Motor neuron (in vitro differentiated cells): ENCODE measurements at regions not wholly inside any gene's neighbourhood (a gene's known extent, or its start where the extent isn't known, plus 50 kb on each side); places are given as distances from the start of the nearest gene placed in this dataset.

Experiments used
- ATAC-seq, 8 experiments: fragments of 200-7000 bp; cut with Tn5 transposase; replicated peaks in 6 of 8; 2 replicates each; pipeline ENCODE4 v1.8.0; 2021; ENCODE audit warnings: mild to moderate bottlenecking in 8 of 8, moderate library complexity in 8 of 8
- H3K27ac ChIP-seq, 2 donors: fragments of 250-450 bp; sonication (Bioruptor Pico); 2 replicates each; pipeline ENCODE4 v1.9.0; 2021; ENCODE audit warnings: antibody characterized with exemption in 2 of 2, mild to moderate bottlenecking in 2 of 2, moderate library complexity in 1 of 2
- H3K4me1 ChIP-seq, 2 donors: fragments of 250-450 bp; sonication (Bioruptor Pico); replicated peaks in 1 of 2; 2 replicates each; pipeline ENCODE4 v1.6.1; 2021; ENCODE audit warnings: antibody characterized with exemption in 2 of 2, mild to moderate bottlenecking in 2 of 2, moderate library complexity in 1 of 2
- H3K4me3 ChIP-seq, 5 donors: fragments of 250-450 bp; sonication (Bioruptor Pico); 2 replicates each; pipeline ENCODE4 v1.9.0; 2021; ENCODE audit warnings: antibody characterized with exemption in 5 of 5, mild to moderate bottlenecking in 5 of 5, moderate library complexity in 4 of 5
- WGBS, 10 experiments: fragments of 450-650 bp; shearing (Covaris generic); methylation state at CpG; one replicate each; pipeline ENCODE4 v1.0.0; 2022; 5-methylcytosine and 5-hydroxymethylcytosine counted together
- in situ Hi-C, 9 experiments: fragments of 400-800 bp; cut with MboI; loops; one replicate each; pipeline ENCODE4 v1.15.0; 2021; ENCODE audit warnings: low sequenced_read_pairs in 9 of 9, low pct_unique_long_range_greater_than_20kb in 2 of 9; ENCODE audit not compliant: unreplicated experiment in 9 of 9

DNA sequence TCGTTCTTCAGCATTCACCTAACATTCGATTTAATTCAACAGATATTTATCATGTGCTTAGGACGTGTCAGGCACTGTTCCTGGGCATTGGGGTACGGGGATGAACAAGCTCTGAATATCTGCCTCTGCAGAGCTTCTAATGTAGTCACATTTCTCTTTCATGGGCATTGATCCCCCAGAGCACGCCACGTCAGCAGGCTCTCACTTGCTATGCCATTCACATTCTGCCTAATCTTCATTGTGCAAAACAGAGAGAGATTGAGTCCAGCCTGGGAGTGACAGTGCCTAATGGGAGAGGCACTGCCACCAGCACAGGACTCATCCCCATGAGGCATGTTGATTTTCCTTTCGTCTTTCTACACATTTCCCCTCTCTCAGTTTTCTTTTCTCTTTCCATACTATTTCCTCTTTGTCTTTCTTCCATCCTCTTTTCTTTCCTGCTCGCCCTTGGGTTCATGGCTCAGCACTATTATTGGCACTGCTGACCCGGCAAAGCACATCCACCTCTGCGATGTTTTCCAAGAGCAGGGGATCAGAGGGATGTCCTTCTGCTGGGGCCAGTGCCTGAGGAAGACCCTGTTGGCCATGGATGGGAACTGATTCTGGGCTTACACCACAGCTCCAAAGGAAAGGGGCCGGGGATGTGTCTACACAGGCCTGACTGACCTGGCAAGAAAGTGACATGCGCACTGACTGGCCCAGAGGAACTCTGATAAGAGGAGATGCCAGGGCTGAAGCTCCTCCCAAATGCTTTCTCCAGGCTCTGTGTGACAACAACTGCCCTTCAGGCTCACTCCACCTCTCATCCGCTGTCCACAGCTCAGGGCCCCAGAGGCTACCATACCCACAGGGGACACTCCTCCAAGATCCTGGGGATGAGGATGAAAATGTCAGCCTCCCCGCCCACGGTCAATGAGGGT is 195.9 kb downstream of the TOMM20 start:
- peaks cover 24 to 28% of the 10 kb centered on the region in 2 donors for H3K4me1 ChIP-seq
- 64 to 100% (median 90%) methylated on average over 2 to 14 of the region's 15 CpGs for WGBS, 10 experiments
- ATAC-seq, result peak; percentile 19 to 91 (median 58)
- no peak overlapping the region for H3K4me3 ChIP-seq
- no peak overlapping the region for H3K27ac ChIP-seq
- in situ Hi-C loops, result no loop called here

GRCh38 chr1:234932106-234932505 is 196.5 kb downstream of the TOMM20 start:
- WGBS, 10 experiments, result 60 to 100% (median 68%) methylated on average over 1 to 10 of the region's 12 CpGs; no CpG with 5 or more reads in 4 of the 10 experiments
- H3K4me3 ChIP-seq, result no peak overlapping the region
- peaks cover 31 to 35% of the 10 kb centered on the region in 2 donors for H3K4me1 ChIP-seq
- peak in 3 of 8 experiments; percentile 16 to 38 (median 38) for ATAC-seq
- in situ Hi-C loops, result no loop called here
- no peak overlapping the region for H3K27ac ChIP-seq

- Histone ChIP-seq H3K4me1 (peaks cover 37 to 41% of the 10 kb centered on the region in 2 donors), H3K27ac (no peak overlapping the region), H3K4me3 (no peak overlapping the region)
- in situ Hi-C loops, result no loop called here
- 33 to 100% (median 83%) methylated on average over 1 to 3 of the region's 4 CpGs; no CpG with 5 or more reads in 3 of the 10 experiments for WGBS, 10 experiments
- no peak for ATAC-seq
These were observed 197.1 kb downstream of the TOMM20 start for GRCh38 chr1:234931404-234931973.

DNA sequence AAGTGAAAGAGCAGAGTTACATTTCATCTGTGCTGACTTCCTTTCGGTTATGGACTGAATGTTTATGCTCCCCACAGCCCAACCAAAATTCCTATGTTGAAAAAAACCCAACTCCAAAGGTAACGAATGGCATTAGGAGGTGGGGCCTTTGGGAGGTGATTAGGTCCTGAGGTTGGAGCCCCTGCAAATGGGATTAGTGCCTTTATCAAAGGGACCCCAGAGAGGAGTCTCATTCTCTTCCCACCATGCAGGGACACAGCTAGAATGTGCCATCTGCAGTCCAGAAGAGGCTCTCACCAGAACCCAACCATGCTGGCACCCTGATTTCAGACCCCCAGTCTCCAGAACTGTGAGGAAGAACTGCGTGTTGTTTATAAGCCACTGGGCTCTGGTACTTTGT is 199.3 kb downstream of the TOMM20 start:
- Histone ChIP-seq H3K27ac (no peak overlapping the region), H3K4me1 (peaks cover 47 to 51% of the 10 kb centered on the region in 2 donors), H3K4me3 (no peak overlapping the region)
- no peak for ATAC-seq
- 50 to 100% (median 93%) methylated on average over 1 to 3 of the region's 3 CpGs; no CpG with 5 or more reads in 3 of the 10 experiments for WGBS, 10 experiments
- in situ Hi-C loops, result no loop called here

GRCh38 chr1:234928642-234929041 is 200.0 kb downstream of the TOMM20 start:
- ATAC-seq, result no peak
- in situ Hi-C loops, result no loop called here
- WGBS, 10 experiments, result 29 to 100% (median 83%) methylated on average over 1 to 5 of the region's 5 CpGs; no CpG with 5 or more reads in 3 of the 10 experiments
- peaks cover 47 to 51% of the 10 kb centered on the region in 2 donors for H3K4me1 ChIP-seq
- H3K27ac ChIP-seq, result no peak overlapping the region
- H3K4me3 ChIP-seq, result no peak overlapping the region

GRCh38 chr1:234927971-234928640 is 200.5 kb downstream of the TOMM20 start:
- 38 to 100% (median 72%) methylated on average over 1 to 9 of the region's 10 CpGs for WGBS, 10 experiments
- Histone ChIP-seq H3K4me1 (peaks cover 45 to 46% of the 10 kb centered on the region in 2 donors), H3K27ac (no peak overlapping the region), H3K4me3 (no peak overlapping the region)
- in situ Hi-C loops, result no loop called here
- no peak for ATAC-seq

GRCh38 chr1:234927312-234927970 is 201.2 kb downstream of the TOMM20 start:
- in situ Hi-C loops, result no loop called here
- H3K4me1 ChIP-seq, result peaks cover 39 to 40% of the 10 kb centered on the region in 2 donors
- WGBS, 10 experiments, result 79 to 100% (median 94%) methylated on average over 1 to 9 of the region's 10 CpGs; no CpG with 5 or more reads in 5 of the 10 experiments
- no peak overlapping the region for H3K27ac ChIP-seq
- no peak overlapping the region for H3K4me3 ChIP-seq
- no peak for ATAC-seq

DNA sequence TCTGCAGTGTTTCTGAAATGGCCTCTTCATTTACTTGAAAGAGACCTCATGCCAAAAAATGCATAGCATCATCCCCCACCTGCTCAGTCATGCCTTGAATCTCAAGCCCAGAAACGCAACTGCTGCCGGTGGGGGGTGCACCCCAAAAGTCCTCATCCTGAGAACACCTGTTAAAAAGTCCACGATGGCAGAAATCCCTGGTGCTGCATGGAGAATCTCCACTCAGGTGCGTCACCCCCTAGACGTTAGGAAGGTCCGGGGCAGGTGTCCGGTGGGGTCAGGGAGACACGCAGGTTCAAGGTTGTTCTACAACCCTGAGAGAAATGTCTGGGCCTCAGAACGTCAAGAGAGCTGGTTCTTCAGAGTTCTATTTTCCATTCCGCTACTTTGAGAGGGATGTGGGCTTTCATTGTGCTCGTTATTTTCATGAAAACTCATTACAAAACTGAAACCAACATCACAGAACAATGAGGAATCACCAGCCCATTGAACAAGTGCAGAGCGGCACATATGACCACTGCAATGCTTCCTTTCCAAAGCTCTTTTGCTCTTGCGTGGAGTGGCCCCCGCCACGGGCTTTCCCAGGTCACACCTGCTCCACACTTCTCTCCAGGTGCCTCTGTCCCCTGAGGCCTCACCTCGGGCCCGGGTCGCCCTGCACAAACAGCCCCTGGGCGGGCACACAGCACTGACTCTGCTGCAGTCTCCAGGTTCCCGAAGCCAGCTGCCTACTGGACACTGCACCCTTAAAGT is 201.9 kb downstream of the TOMM20 start:
- peak overlapping the region in 1 of 2 donors; percentile 38 for H3K27ac ChIP-seq
- H3K4me1 ChIP-seq, result peaks cover 34 to 36% of the 10 kb centered on the region in 2 donors
- no peak overlapping the region for H3K4me3 ChIP-seq
- 33 to 88% (median 73%) methylated on average over 2 to 17 of the region's 20 CpGs; no CpG with 5 or more reads in 1 of the 10 experiments for WGBS, 10 experiments
- ATAC-seq, result no peak
- in situ Hi-C loops, result no loop called here

DNA sequence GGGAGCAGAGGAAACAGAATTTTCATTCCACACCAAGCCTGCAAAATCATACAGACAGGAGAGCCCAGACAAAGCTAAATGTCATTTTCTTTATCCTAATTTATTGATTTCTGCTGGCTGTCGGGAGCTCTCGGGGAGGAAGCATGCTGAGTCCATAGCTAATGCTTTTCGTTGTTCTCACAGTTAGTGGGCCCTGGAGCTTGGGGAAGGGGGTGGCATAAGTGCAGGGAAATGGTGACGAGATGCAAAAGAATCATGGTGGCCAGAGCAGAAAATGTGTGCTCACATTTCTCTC is 202.4 kb downstream of the TOMM20 start:
- peak overlapping the region; percentile 1 to 38 for H3K27ac ChIP-seq
- ATAC-seq, result peak in 6 of 8 experiments; percentile 51 to 78 (median 69)
- H3K4me3 ChIP-seq, result no peak overlapping the region
- WGBS, 10 experiments, result 0 to 50% (median 8%) methylated on average over 1 to 4 of the region's 4 CpGs; no CpG with 5 or more reads in 1 of the 10 experiments
- peaks cover 34 to 39% of the 10 kb centered on the region in 2 donors for H3K4me1 ChIP-seq
- in situ Hi-C loops, result no loop called here

DNA sequence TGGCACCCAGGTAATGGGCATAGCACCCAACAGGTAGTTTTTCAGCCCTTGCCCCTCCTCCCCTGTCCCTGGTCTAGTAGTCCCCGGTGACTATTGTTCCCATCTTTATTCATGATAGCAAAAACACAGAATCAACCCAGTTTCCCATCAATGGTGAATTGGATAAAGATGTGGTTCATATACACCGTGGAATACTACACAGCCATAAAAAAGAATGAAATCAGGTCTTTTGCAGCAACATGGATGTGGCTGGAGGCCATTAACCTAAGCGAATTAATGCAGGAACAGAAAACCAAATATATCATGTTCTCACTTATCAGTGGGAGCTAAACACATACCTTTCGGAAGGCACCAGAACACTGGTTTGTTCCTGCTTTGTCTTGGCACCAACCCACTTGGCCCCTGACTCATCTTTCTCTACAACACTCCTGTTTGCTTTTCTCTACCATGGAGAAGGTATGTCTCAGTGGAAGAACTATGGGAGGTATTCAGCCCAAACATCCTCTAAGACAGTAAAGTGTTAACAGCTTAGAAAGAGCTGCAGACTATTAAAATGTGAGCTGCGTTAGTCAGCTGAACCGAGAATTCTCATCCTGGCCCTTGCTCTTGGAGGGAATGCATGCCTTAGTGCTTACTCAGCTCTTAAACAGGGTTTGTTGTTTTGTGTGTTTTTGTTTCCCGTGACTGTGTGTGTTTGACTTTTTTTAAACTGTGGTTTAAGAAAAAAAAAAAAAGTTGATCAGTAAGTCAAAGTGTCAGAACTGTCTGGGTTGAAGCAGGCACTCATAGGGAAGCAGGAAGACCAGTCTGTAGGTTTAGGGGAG is 203.0 kb downstream of the TOMM20 start:
- no peak overlapping the region for H3K4me3 ChIP-seq
- WGBS, 10 experiments, result 33 to 92% (median 54%) methylated on average over 2 to 7 of the region's 7 CpGs; no CpG with 5 or more reads in 1 of the 10 experiments
- ATAC-seq, result peak; percentile 59 to 99 (median 91)
- H3K27ac ChIP-seq, result peak overlapping the region; percentile 1 to 38
- in situ Hi-C loops, result no loop called here
- peaks cover 34 to 39% of the 10 kb centered on the region in 2 donors for H3K4me1 ChIP-seq

DNA sequence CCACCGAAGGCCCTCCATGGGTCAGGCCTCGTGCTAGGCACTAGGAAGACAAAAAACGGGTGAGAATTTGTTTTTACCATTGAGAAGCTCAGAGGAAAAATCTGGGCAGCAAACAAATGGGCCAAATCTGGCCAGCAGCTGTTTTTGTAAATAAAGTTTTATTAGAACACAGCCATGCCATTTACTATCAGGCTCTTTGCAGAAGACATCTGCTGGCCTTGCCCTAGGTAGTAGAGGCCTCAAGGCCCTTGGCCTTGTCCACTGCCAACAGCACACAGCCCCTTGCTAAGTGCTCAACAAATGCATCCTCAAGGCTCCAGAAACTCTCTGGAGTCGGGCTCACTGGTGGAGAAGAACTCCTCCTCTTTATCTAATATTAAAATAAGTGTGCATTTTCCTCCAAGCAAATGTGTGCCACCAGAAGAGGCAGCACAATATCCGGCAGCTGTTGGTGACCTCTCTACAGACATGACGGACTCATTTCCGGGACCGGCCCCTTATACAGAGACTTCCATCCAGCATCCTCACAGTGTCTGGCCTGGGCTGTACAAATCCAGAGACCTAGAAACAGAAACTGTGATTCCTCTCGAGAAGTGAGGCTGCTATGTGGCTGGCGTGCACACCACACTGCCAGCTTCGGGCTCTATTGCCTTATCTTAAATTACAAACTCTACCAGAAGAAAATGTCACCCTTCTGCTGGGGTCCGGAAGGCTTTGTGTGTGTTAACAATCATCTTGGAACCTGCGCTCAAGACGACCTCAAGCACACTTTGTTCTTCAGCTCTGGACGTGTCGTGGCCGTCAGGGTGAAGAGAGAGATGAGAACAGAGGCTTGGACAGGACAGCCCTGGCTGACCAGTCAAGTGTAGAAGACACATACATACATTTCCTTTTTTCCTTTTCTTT is 203.9 kb downstream of the TOMM20 start:
- 15 to 97% (median 86%) methylated on average over 2 to 16 of the region's 17 CpGs for WGBS, 10 experiments
- H3K4me1 ChIP-seq, result peaks cover 34 to 39% of the 10 kb centered on the region in 2 donors
- in situ Hi-C loops, result no loop called here
- no peak for ATAC-seq
- H3K27ac ChIP-seq, result no peak overlapping the region
- no peak overlapping the region for H3K4me3 ChIP-seq
